Stimulated activated naive B cell treated with anti-CD40 and anti-IgM and Interleukin-4, amounts not matched to agents 10 μg/mL and 1 μg/mL and 100 μg/mL, for 72 hours (primary cell): ENCODE measurements at regions not wholly inside any gene's neighbourhood (a gene's known extent, or its start where the extent isn't known, plus 50 kb on each side); places are given as distances from the start of the nearest gene placed in this dataset.
"Not testable (repeated sequence)": the region's sequence is repeated elsewhere in the genome, so short reads cannot be mapped to it uniquely, and the experiment has no call there.

Source experiments
- ATAC-seq, 2 donors: fragments of 150-1000 bp; cut with Tn5 transposase; replicated peaks; 2 replicates each; pipeline ENCODE4 v1.10.0; 2021; ENCODE audit warnings: moderate library complexity in 1 of 2
- DNase-seq: peaks from one replicate; pipeline ENCODE4 v3.0.0; 2021
- H3K27ac Mint-ChIP-seq: one replicate; pipeline ENCODE4 v1.8.0; 2022; ENCODE audit warnings: mild to moderate bottlenecking, mixed read lengths
- H3K27me3 Mint-ChIP-seq, 2 donors: one replicate each; pipeline ENCODE4 v1.8.0; 2022; ENCODE audit warnings: mixed read lengths in 2 of 2
- H3K36me3 Mint-ChIP-seq, 2 donors: one replicate each; pipeline ENCODE4 v1.8.0; 2022; ENCODE audit warnings: mixed read lengths in 2 of 2, mild to moderate bottlenecking in 1 of 2
- H3K4me1 Mint-ChIP-seq, 2 donors: one replicate each; pipeline ENCODE4 v1.8.0; 2022; ENCODE audit warnings: mixed read lengths in 2 of 2, mild to moderate bottlenecking in 1 of 2
- H3K4me3 Mint-ChIP-seq, 2 donors: one replicate each; pipeline ENCODE4 v1.8.0; 2022; ENCODE audit warnings: mild to moderate bottlenecking in 2 of 2, mixed read lengths in 2 of 2, moderate library complexity in 1 of 2
- H3K9me3 Mint-ChIP-seq, 2 donors: one replicate each; pipeline ENCODE4 v1.8.0; 2022; ENCODE audit warnings: mixed read lengths in 2 of 2, mild to moderate bottlenecking in 1 of 2

GRCh38 chr2:142716463-142717242 is 160.8 kb upstream of the KYNU start:
- Mint-ChIP-seq H3K27me3 (no peaks in the 10 kb centered on the region), H3K36me3 (no peaks in the 10 kb centered on the region), H3K9me3 (no peaks in the 10 kb centered on the region), H3K27ac (no peak overlapping the region), H3K4me1 (no peaks in the 10 kb centered on the region), H3K4me3 (no peak overlapping the region)
- no peak for DNase-seq
- ATAC-seq = no peak

GRCh38 chr2:142714600-142714999 is 162.9 kb upstream of the KYNU start:
- DNase-seq (no peak), ATAC-seq (no peak)
- Mint-ChIP-seq H3K9me3 (no peaks in the 10 kb centered on the region), H3K4me3 (no peak overlapping the region), H3K27me3 (no peaks in the 10 kb centered on the region), H3K27ac (no peak overlapping the region), H3K36me3 (no peaks in the 10 kb centered on the region), H3K4me1 (no peaks in the 10 kb centered on the region)

- Mint-ChIP-seq H3K27me3 (no peaks in the 10 kb centered on the region), H3K27ac (no peak overlapping the region), H3K9me3 (no peaks in the 10 kb centered on the region), H3K36me3 (no peaks in the 10 kb centered on the region), H3K4me3 (no peak overlapping the region), H3K4me1 (no peaks in the 10 kb centered on the region)
- ATAC-seq (no peak), DNase-seq (no peak)
Measured at GRCh38 chr2:142710336-142710735, 167.1 kb upstream of the KYNU start.

GRCh38 chr2:142707318-142707717 is 170.1 kb upstream of the KYNU start:
- no peak overlapping the region for H3K27ac Mint-ChIP-seq
- H3K4me3 Mint-ChIP-seq = no peak overlapping the region
- H3K4me1 Mint-ChIP-seq = no peaks in the 10 kb centered on the region
- no peaks in the 10 kb centered on the region for H3K27me3 Mint-ChIP-seq
- no peak for DNase-seq
- no peaks in the 10 kb centered on the region for H3K36me3 Mint-ChIP-seq
- no peak for ATAC-seq
- H3K9me3 Mint-ChIP-seq = peaks cover 0 to 2% of the 10 kb centered on the region in 2 donors

- not testable (repeated sequence) for H3K27me3 Mint-ChIP-seq, H3K4me3 Mint-ChIP-seq, H3K27ac Mint-ChIP-seq, ATAC-seq, H3K36me3 Mint-ChIP-seq, DNase-seq, H3K9me3 Mint-ChIP-seq, H3K4me1 Mint-ChIP-seq
Measured at GRCh38 chr2:142702397-142702796, 175.1 kb upstream of the KYNU start.

GRCh38 chr2:142695350-142696257 is 181.9 kb upstream of the KYNU start:
- not testable (repeated sequence) for H3K9me3 Mint-ChIP-seq, DNase-seq, H3K36me3 Mint-ChIP-seq, H3K4me1 Mint-ChIP-seq, H3K27me3 Mint-ChIP-seq, H3K27ac Mint-ChIP-seq, H3K4me3 Mint-ChIP-seq
- ATAC-seq = peak in 1 of 2 donors; percentile 46

- no peak for ATAC-seq
- Mint-ChIP-seq H3K4me3 (no peak overlapping the region), H3K27me3 (no peaks in the 10 kb centered on the region), H3K9me3 (no peaks in the 10 kb centered on the region), H3K4me1 (peaks cover 7 to 9% of the 10 kb centered on the region in 2 donors), H3K36me3 (no peaks in the 10 kb centered on the region), H3K27ac (no peak overlapping the region)
- no peak for DNase-seq
Measured at GRCh38 chr2:142694282-142694681, 183.2 kb upstream of the KYNU start.

- Mint-ChIP-seq H3K4me1 (peaks cover 7 to 9% of the 10 kb centered on the region in 2 donors), H3K4me3 (no peak overlapping the region), H3K36me3 (no peaks in the 10 kb centered on the region), H3K9me3 (no peaks in the 10 kb centered on the region), H3K27ac (no peak overlapping the region), H3K27me3 (no peaks in the 10 kb centered on the region)
- ATAC-seq = no peak
- DNase-seq = no peak
Measured at GRCh38 chr2:142693171-142693950, 184.1 kb upstream of the KYNU start.

- Mint-ChIP-seq H3K9me3 (no peaks in the 10 kb centered on the region), H3K4me1 (no peaks in the 10 kb centered on the region), H3K36me3 (no peaks in the 10 kb centered on the region), H3K27ac (no peak overlapping the region), H3K27me3 (no peaks in the 10 kb centered on the region), H3K4me3 (no peak overlapping the region)
- DNase-seq = no peak
- no peak for ATAC-seq
Measured at GRCh38 chr2:142688856-142689605, 188.4 kb upstream of the KYNU start.

- DNase-seq (no peak), ATAC-seq (no peak)
- H3K27me3 Mint-ChIP-seq = no peaks in the 10 kb centered on the region
- H3K4me1 Mint-ChIP-seq = no peaks in the 10 kb centered on the region
- no peak overlapping the region for H3K27ac Mint-ChIP-seq
- H3K36me3 Mint-ChIP-seq = no peaks in the 10 kb centered on the region
- no peak overlapping the region for H3K4me3 Mint-ChIP-seq
- H3K9me3 Mint-ChIP-seq = no peaks in the 10 kb centered on the region
Measured at GRCh38 chr2:142687509-142687908, 190.0 kb upstream of the KYNU start.

- Mint-ChIP-seq H3K36me3 (no peaks in the 10 kb centered on the region), H3K4me1 (no peaks in the 10 kb centered on the region), H3K9me3 (no peaks in the 10 kb centered on the region), H3K4me3 (no peak overlapping the region), H3K27ac (no peak overlapping the region), H3K27me3 (no peaks in the 10 kb centered on the region)
- no peak for DNase-seq
- no peak for ATAC-seq
Measured at GRCh38 chr2:142687075-142687474, 190.4 kb upstream of the KYNU start.

GRCh38 chr2:142684667-142685066 is 192.8 kb upstream of the KYNU start:
- H3K4me3 Mint-ChIP-seq = no peak overlapping the region
- no peaks in the 10 kb centered on the region for H3K36me3 Mint-ChIP-seq
- ATAC-seq = no peak
- H3K27ac Mint-ChIP-seq = no peak overlapping the region
- H3K4me1 Mint-ChIP-seq = no peaks in the 10 kb centered on the region
- H3K27me3 Mint-ChIP-seq = no peaks in the 10 kb centered on the region
- no peaks in the 10 kb centered on the region for H3K9me3 Mint-ChIP-seq
- no peak for DNase-seq

GRCh38 chr2:142682528-142682927 is 194.9 kb upstream of the KYNU start:
- Mint-ChIP-seq H3K27me3 (no peaks in the 10 kb centered on the region), H3K4me1 (no peaks in the 10 kb centered on the region), H3K27ac (no peak overlapping the region), H3K4me3 (no peak overlapping the region), H3K36me3 (no peaks in the 10 kb centered on the region), H3K9me3 (no peaks in the 10 kb centered on the region)
- DNase-seq (no peak), ATAC-seq (no peak)

GRCh38 chr2:142681952-142682351 is 195.5 kb upstream of the KYNU start:
- no peaks in the 10 kb centered on the region for H3K9me3 Mint-ChIP-seq
- no peak for DNase-seq
- H3K4me1 Mint-ChIP-seq = no peaks in the 10 kb centered on the region
- no peaks in the 10 kb centered on the region for H3K36me3 Mint-ChIP-seq
- H3K27me3 Mint-ChIP-seq = no peaks in the 10 kb centered on the region
- no peak for ATAC-seq
- H3K27ac Mint-ChIP-seq = no peak overlapping the region
- no peak overlapping the region for H3K4me3 Mint-ChIP-seq
